NB4 (cell line): ENCODE measurements at regions not wholly inside any gene's neighbourhood (a gene's known extent, or its start where the extent isn't known, plus 50 kb on each side); places are given as distances from the start of the nearest gene placed in this dataset.

ENCODE experiments used
- POLR2A ChIP-seq: IDR thresholded peaks from 2 replicates; pipeline ENCODE4 v1.6.1; 2011; ENCODE audit warnings: mild to moderate bottlenecking; ENCODE audit not compliant: insufficient read length; ENCODE audit errors: extremely low read depth
- TF ChIP-seq, protein P1 (sequence below): IDR thresholded peaks from one replicate; pipeline ENCODE4 v1.5.1; 2012; ENCODE audit warnings: low read depth, low read length
- TF ChIP-seq, protein P2 (sequence below): IDR thresholded peaks from 2 replicates; pipeline ENCODE4 v1.6.1; 2011; ENCODE audit warnings: low read depth, low read length

DNA sequence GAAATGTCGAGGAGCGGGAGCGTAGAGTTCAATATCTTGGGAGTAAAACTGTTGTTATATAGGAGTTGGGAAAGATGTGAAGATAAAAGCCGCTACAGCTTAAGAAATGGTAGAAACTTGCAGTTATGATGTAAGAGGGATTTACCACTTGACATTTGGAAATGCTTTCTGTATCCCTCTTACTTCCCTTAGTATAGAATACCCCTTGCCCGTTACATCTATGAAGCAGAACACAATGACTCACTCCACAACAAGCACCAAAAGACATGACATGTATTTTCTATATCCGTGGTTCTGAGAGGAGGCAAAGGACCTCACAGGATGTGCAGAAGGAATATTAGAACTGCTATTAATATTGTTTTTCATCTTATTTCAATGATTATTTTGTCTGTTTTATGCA, 254.2 kb upstream of the NR2F2 start:
- no peak for TF ChIP-seq POLR2A
- TF ChIP-seq, protein P1, sequence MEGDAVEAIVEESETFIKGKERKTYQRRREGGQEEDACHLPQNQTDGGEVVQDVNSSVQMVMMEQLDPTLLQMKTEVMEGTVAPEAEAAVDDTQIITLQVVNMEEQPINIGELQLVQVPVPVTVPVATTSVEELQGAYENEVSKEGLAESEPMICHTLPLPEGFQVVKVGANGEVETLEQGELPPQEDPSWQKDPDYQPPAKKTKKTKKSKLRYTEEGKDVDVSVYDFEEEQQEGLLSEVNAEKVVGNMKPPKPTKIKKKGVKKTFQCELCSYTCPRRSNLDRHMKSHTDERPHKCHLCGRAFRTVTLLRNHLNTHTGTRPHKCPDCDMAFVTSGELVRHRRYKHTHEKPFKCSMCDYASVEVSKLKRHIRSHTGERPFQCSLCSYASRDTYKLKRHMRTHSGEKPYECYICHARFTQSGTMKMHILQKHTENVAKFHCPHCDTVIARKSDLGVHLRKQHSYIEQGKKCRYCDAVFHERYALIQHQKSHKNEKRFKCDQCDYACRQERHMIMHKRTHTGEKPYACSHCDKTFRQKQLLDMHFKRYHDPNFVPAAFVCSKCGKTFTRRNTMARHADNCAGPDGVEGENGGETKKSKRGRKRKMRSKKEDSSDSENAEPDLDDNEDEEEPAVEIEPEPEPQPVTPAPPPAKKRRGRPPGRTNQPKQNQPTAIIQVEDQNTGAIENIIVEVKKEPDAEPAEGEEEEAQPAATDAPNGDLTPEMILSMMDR = no peak
- TF ChIP-seq, protein P2, sequence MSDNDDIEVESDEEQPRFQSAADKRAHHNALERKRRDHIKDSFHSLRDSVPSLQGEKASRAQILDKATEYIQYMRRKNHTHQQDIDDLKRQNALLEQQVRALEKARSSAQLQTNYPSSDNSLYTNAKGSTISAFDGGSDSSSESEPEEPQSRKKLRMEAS = no peak
